Chondrocyte (in vitro differentiated cells): ENCODE measurements at regions not wholly inside any gene's neighbourhood (a gene's known extent, or its start where the extent isn't known, plus 50 kb on each side); places are given as distances from the start of the nearest gene placed in this dataset.

Source experiments
- DNase-seq: peaks from one replicate; pipeline ENCODE4 v3.0.0; 2021; ENCODE audit warnings: mixed read lengths, low spot score
- H3K27ac Mint-ChIP-seq: one replicate; pipeline ENCODE4 v1.8.0; 2021; ENCODE audit warnings: mild to moderate bottlenecking, moderate library complexity, mixed read lengths; ENCODE audit not compliant: unreplicated experiment
- H3K27me3 Mint-ChIP-seq: 2 replicates; pipeline ENCODE4 v1.8.0; 2021; ENCODE audit warnings: low read depth, mixed read lengths
- H3K36me3 Mint-ChIP-seq: 2 replicates; pipeline ENCODE4 v1.8.0; 2021; ENCODE audit warnings: low read depth, mixed read lengths
- H3K4me1 Mint-ChIP-seq: 2 replicates; pipeline ENCODE4 v1.8.0; 2021; ENCODE audit warnings: low read depth, mild to moderate bottlenecking, mixed read lengths
- H3K4me3 Mint-ChIP-seq: one replicate; pipeline ENCODE4 v1.8.0; 2021; ENCODE audit warnings: mild to moderate bottlenecking, moderate library complexity, mixed read lengths; ENCODE audit not compliant: unreplicated experiment
- H3K9me3 Mint-ChIP-seq: 2 replicates; pipeline ENCODE4 v1.8.0; 2021; ENCODE audit warnings: low read depth, mixed read lengths
- CTCF ChIP-seq: fragments of 200-600 bp; sonication (generic); IDR thresholded peaks from 2 replicates; pipeline ENCODE4 v1.5.0; 2021; ENCODE audit warnings: antibody characterized with exemption, mild to moderate bottlenecking, moderate library complexity

GRCh38 chr13:52949742-52950141 lies 78.9 kb upstream of the OLFM4 start:
- H3K27ac Mint-ChIP-seq, result no peak overlapping the region

GRCh38 chr13:52949044-52949443 lies 79.6 kb upstream of the OLFM4 start:
- DNase-seq, result no peak
- Mint-ChIP-seq H3K27ac (no peak overlapping the region), H3K9me3 (peaks cover 6% of the 10 kb centered on the region), H3K4me3 (no peak overlapping the region), H3K27me3 (no peaks in the 10 kb centered on the region), H3K36me3 (no peaks in the 10 kb centered on the region), H3K4me1 (no peaks in the 10 kb centered on the region)
- TF ChIP-seq CTCF, result no peak

More at GRCh38 chr13:52949742-52950141, 78.9 kb upstream of the OLFM4 start:
- Mint-ChIP-seq H3K27me3 (no peaks in the 10 kb centered on the region), H3K4me1 (no peaks in the 10 kb centered on the region), H3K9me3 (peaks cover 6% of the 10 kb centered on the region), H3K36me3 (no peaks in the 10 kb centered on the region), H3K4me3 (no peak overlapping the region)
- no peak for TF ChIP-seq CTCF
- no peak for DNase-seq

GRCh38 chr13:52947921-52948373 lies 80.7 kb upstream of the OLFM4 start:
- H3K4me3 Mint-ChIP-seq, result no peak overlapping the region
- no peak overlapping the region for H3K27ac Mint-ChIP-seq
- TF ChIP-seq CTCF, result no peak
- H3K36me3 Mint-ChIP-seq, result no peaks in the 10 kb centered on the region
- H3K4me1 Mint-ChIP-seq, result no peaks in the 10 kb centered on the region
- H3K27me3 Mint-ChIP-seq, result no peaks in the 10 kb centered on the region
- DNase-seq, result no peak
- H3K9me3 Mint-ChIP-seq, result peaks cover 6% of the 10 kb centered on the region

GRCh38 chr13:52945348-52945747 lies 83.3 kb upstream of the OLFM4 start:
- Mint-ChIP-seq H3K27ac (no peak overlapping the region), H3K27me3 (no peaks in the 10 kb centered on the region), H3K4me1 (no peaks in the 10 kb centered on the region), H3K4me3 (no peak overlapping the region), H3K9me3 (peaks cover 6% of the 10 kb centered on the region), H3K36me3 (no peaks in the 10 kb centered on the region)
- no peak for DNase-seq
- no peak for TF ChIP-seq CTCF

GRCh38 chr13:52944697-52945096 lies 83.9 kb upstream of the OLFM4 start:
- Mint-ChIP-seq H3K4me3 (no peak overlapping the region), H3K27me3 (no peaks in the 10 kb centered on the region), H3K4me1 (no peaks in the 10 kb centered on the region), H3K9me3 (peaks cover 6% of the 10 kb centered on the region), H3K27ac (no peak overlapping the region), H3K36me3 (no peaks in the 10 kb centered on the region)
- TF ChIP-seq CTCF, result no peak
- DNase-seq, result no peak
